ENCODE measurements at regions not wholly inside any gene's neighbourhood (a gene's known extent, or its start where the extent isn't known, plus 50 kb on each side); places are given as distances from the start of the nearest gene placed in this dataset.

GRCh38 chr5:15026011-15026893 lies 154.7 kb upstream of the ANKH start:
- no peak for DNase-seq

More at GRCh38 chr5:15026011-15026893, 154.7 kb upstream of the ANKH start:
- Histone ChIP-seq H3K9me3 (no peaks in the 10 kb centered on the region), H4K20me1 (ENCODE audit: insufficient read depth) (no peaks in the 10 kb centered on the region), H3K4me3 (ENCODE audit: low read depth in 2 of 2, low read length in 1 of 2) (peak overlapping the region in 1 of 2 experiments; percentile 19; a peak in 1 of 4 replicates), H3K36me3 (replicated peaks in 1 of 2; ENCODE audit: control insufficient read depth in 1 of 2, insufficient read depth in 2 of 2, low read length in 1 of 2) (no peaks in the 10 kb centered on the region), H3K4me2 (peak overlapping the region; percentile 62), H3K9ac (peak overlapping the region; percentile 42; the same call in 1 of the 2 replicates), H3K9me2 (no peaks in the 10 kb centered on the region), H2AFZ (ENCODE audit: low read depth) (no peak overlapping the region), H3K27me3 (ENCODE audit: insufficient read depth) (no peaks in the 10 kb centered on the region), H3K79me2 (ENCODE audit: insufficient read depth) (no peaks in the 10 kb centered on the region), H3F3A (replicated peaks; ENCODE audit: insufficient read depth) (peaks cover 39% of the 10 kb centered on the region), H3K27ac (ENCODE audit: low read depth in 2 of 2, low read length in 1 of 2) (peak overlapping the region; percentile 25 to 81; a peak in 3 of 4 replicates), H3K4me1 (ENCODE audit: control insufficient read depth in 1 of 2, insufficient read depth in 2 of 2, low read depth in 1 of 2, low read length in 1 of 2) (peaks cover 5 to 14% of the 10 kb centered on the region in 2 experiments; a peak in 3 of 4 replicates)
- ChIA-PET POLR2A (no interaction called here), CTCF (interaction anchor here (2.7 kb wide), 1 partner anchor 12 kb away, joined by 11 read pairs; no protein-coding TSS in a partner anchor)
- WGBS (ENCODE audit: low lambda C conversion rate) = 17% methylated on average over 9 of the region's 9 CpGs
- TF ChIP-seq TEAD4 (IDR thresholded peaks at IDR 0.05; ENCODE audit: borderline replicate concordance, insufficient read depth) (peak; percentile 58), CHD2 (IDR thresholded peaks at IDR 0.05; ENCODE audit: low read length, partially characterized antibody) (no peak), EP300 (IDR thresholded peaks at IDR 0.05; ENCODE audit: borderline replicate concordance in 1 of 2, low read depth in 1 of 2, low read length in 1 of 2) (peak in 1 of 2 experiments; percentile 79; a peak in 2 of 4 replicates), NRF1 (IDR thresholded peaks at IDR 0.05; ENCODE audit: low read depth, low read length) (no peak), RAD21 (IDR thresholded peaks at IDR 0.05; ENCODE audit: low read length) (no peak), USF2 (IDR thresholded peaks at IDR 0.05; ENCODE audit: borderline replicate concordance, low read depth, low read length) (no peak), FOSL2 (IDR thresholded peaks at IDR 0.05; ENCODE audit: borderline replicate concordance, low read depth) (peak; percentile 68), FOXJ3 (CRISPR knock-in tag; IDR thresholded peaks at IDR 0.05) (no peak), NFIC (IDR thresholded peaks at IDR 0.05; ENCODE audit: borderline replicate concordance) (peak; percentile 33; the same call in 1 of the 2 replicates), TCF12 (IDR thresholded peaks at IDR 0.05) (peak; percentile 91), FOXM1 (IDR thresholded peaks at IDR 0.05; ENCODE audit: low read depth) (peak; percentile 77), ELF1 (IDR thresholded peaks at IDR 0.05) (no peak), ZBTB33 (IDR thresholded peaks at IDR 0.05; ENCODE audit: borderline replicate concordance, low read depth) (peak; percentile 62; the same call in 1 of the 2 replicates), USF1 (IDR thresholded peaks at IDR 0.05; ENCODE audit: borderline replicate concordance, low read depth) (peak; percentile 24), JUND (IDR thresholded peaks at IDR 0.05) (peak; percentile 68), PBX3 (IDR thresholded peaks at IDR 0.05) (peak; percentile 87), RXRA (IDR thresholded peaks at IDR 0.05; ENCODE audit: borderline replicate concordance, low read depth) (peak; percentile 33; the same call in 1 of the 2 replicates)

All from SK-N-SH (cell line).